AG04449 (cell line): ENCODE measurements at regions not wholly inside any gene's neighbourhood (a gene's known extent, or its start where the extent isn't known, plus 50 kb on each side); places are given as distances from the start of the nearest gene placed in this dataset.

Experiments
- CTCF ChIA-PET: fragments of 350-600 bp; formaldehyde crosslinking; extraction: SDS; loops from one replicate; lab custom pipeline; 2021; ENCODE audit warnings: antibody characterized with exemption; lab: Yijun Ruan, JAX
- POLR2A ChIA-PET: fragments of 400-600, 350-600 bp; formaldehyde crosslinking; extraction: SDS; loops from one replicate; lab custom pipeline; 2020; ENCODE audit warnings: antibody characterized with exemption, inconsistent platforms; lab: Yijun Ruan, JAX
- DNase-seq: peaks from one replicate; pipeline ENCODE4 v3.0.0-alpha.2; 2010; ENCODE audit warnings: low read depth, low spot score
- H3K4me3 ChIP-seq: 2 replicates; pipeline ENCODE4 v1.5.1; 2011; ENCODE audit warnings: low read depth, mild to moderate bottlenecking, control low read depth, low read length
- CTCF ChIP-seq: IDR thresholded peaks from one replicate; pipeline ENCODE4 v1.5.1; 2011; ENCODE audit warnings: mild to moderate bottlenecking, moderate library complexity, low read length, control low read depth, inconsistent platforms; ENCODE audit not compliant: insufficient read depth; ENCODE audit errors: missing control alignments

GRCh38 chr1:30596891-30597290 lies 126.5 kb downstream of the MATN1 start:
- H3K4me3 ChIP-seq: no peak overlapping the region
- POLR2A ChIA-PET: no interaction called here
- no peak for DNase-seq
- CTCF ChIA-PET: no interaction called here
- no peak for TF ChIP-seq CTCF

GRCh38 chr1:30596470-30596869 lies 126.9 kb downstream of the MATN1 start:
- no peak for TF ChIP-seq CTCF
- H3K4me3 ChIP-seq: no peak overlapping the region
- DNase-seq: no peak
- POLR2A ChIA-PET: no interaction called here
- CTCF ChIA-PET: no interaction called here

GRCh38 chr1:30589083-30589482 lies 134.3 kb downstream of the MATN1 start:
- DNase-seq: no peak
- ChIA-PET POLR2A (no interaction called here), CTCF (no interaction called here)
- no peak overlapping the region for H3K4me3 ChIP-seq
- TF ChIP-seq CTCF: no peak

GRCh38 chr1:30588311-30589073 lies 134.9 kb downstream of the MATN1 start:
- ChIA-PET POLR2A (no interaction called here), CTCF (no interaction called here)
- no peak overlapping the region for H3K4me3 ChIP-seq
- TF ChIP-seq CTCF: no peak
- no peak for DNase-seq

GRCh38 chr1:30586671-30587070 lies 136.7 kb downstream of the MATN1 start:
- POLR2A ChIA-PET: no interaction called here

GRCh38 chr1:30579580-30579979 lies 143.8 kb downstream of the MATN1 start:
- TF ChIP-seq CTCF: no peak
- no peak overlapping the region for H3K4me3 ChIP-seq
- DNase-seq: no peak
- ChIA-PET CTCF (no interaction called here), POLR2A (no interaction called here)

More at GRCh38 chr1:30586671-30587070, 136.7 kb downstream of the MATN1 start:
- DNase-seq: no peak
- TF ChIP-seq CTCF: no peak
- no peak overlapping the region for H3K4me3 ChIP-seq
- CTCF ChIA-PET: no interaction called here
